Mesothelial cell of epicardium (in vitro differentiated cells): ENCODE measurements at regions not wholly inside any gene's neighbourhood (a gene's known extent, or its start where the extent isn't known, plus 50 kb on each side); places are given as distances from the start of the nearest gene placed in this dataset.
A peak's percentile ranks its signal among the peaks of the same experiment; 100 is the strongest.

Experiments
- DNase-seq, 2 experiments: peaks; one replicate each; pipeline ENCODE4 v3.0.0; 2021; ENCODE audit warnings: low spot score in 2 of 2; ENCODE audit not compliant: unreplicated experiment in 2 of 2
- H3K27ac Mint-ChIP-seq: 2 replicates; pipeline ENCODE4 v1.8.0; 2021; ENCODE audit warnings: mixed read lengths
- H3K27me3 Mint-ChIP-seq: 2 replicates; pipeline ENCODE4 v1.8.0; 2021; ENCODE audit warnings: low read depth, mixed read lengths
- H3K36me3 Mint-ChIP-seq: 2 replicates; pipeline ENCODE4 v1.8.0; 2021; ENCODE audit warnings: mixed read lengths
- H3K4me1 Mint-ChIP-seq: 2 replicates; pipeline ENCODE4 v1.8.0; 2021; ENCODE audit warnings: mixed read lengths
- H3K4me3 Mint-ChIP-seq: 2 replicates; pipeline ENCODE4 v1.8.0; 2021; ENCODE audit warnings: mild to moderate bottlenecking, moderate library complexity, mixed read lengths
- H3K9me3 Mint-ChIP-seq: 2 replicates; pipeline ENCODE4 v1.8.0; 2021; ENCODE audit warnings: mixed read lengths
- CTCF ChIP-seq: fragments of 200-600 bp; sonication (generic); IDR thresholded peaks from one replicate; pipeline ENCODE4 v1.5.0; 2021; ENCODE audit warnings: antibody characterized with exemption; ENCODE audit not compliant: unreplicated experiment

GRCh38 chr15:47362118-47362905 lies 355.0 kb upstream of the SEMA6D start:
- Mint-ChIP-seq H3K4me1 (peaks cover 42% of the 10 kb centered on the region), H3K9me3 (no peaks in the 10 kb centered on the region), H3K27ac (no peak overlapping the region), H3K27me3 (no peaks in the 10 kb centered on the region), H3K36me3 (no peaks in the 10 kb centered on the region), H3K4me3 (no peak overlapping the region)
- no peak for DNase-seq
- no peak for TF ChIP-seq CTCF

- H3K27ac Mint-ChIP-seq = no peak overlapping the region
- no peaks in the 10 kb centered on the region for H3K9me3 Mint-ChIP-seq
- TF ChIP-seq CTCF = no peak
- no peak overlapping the region for H3K4me3 Mint-ChIP-seq
- no peaks in the 10 kb centered on the region for H3K27me3 Mint-ChIP-seq
- DNase-seq = no peak
- no peaks in the 10 kb centered on the region for H3K36me3 Mint-ChIP-seq
- peaks cover 48% of the 10 kb centered on the region for H3K4me1 Mint-ChIP-seq
These were observed 353.7 kb upstream of the SEMA6D start for GRCh38 chr15:47363653-47364052.

GRCh38 chr15:47364230-47365141 lies 352.8 kb upstream of the SEMA6D start:
- Mint-ChIP-seq H3K4me3 (no peak overlapping the region), H3K36me3 (no peaks in the 10 kb centered on the region), H3K27me3 (no peaks in the 10 kb centered on the region), H3K27ac (peak overlapping the region; percentile 13), H3K9me3 (no peaks in the 10 kb centered on the region), H3K4me1 (peaks cover 45% of the 10 kb centered on the region)
- no peak for DNase-seq
- no peak for TF ChIP-seq CTCF

GRCh38 chr15:47366884-47367283 lies 350.4 kb upstream of the SEMA6D start:
- H3K9me3 Mint-ChIP-seq = no peaks in the 10 kb centered on the region
- DNase-seq = no peak
- H3K4me3 Mint-ChIP-seq = no peak overlapping the region
- no peaks in the 10 kb centered on the region for H3K27me3 Mint-ChIP-seq
- H3K36me3 Mint-ChIP-seq = no peaks in the 10 kb centered on the region
- TF ChIP-seq CTCF = no peak
- H3K27ac Mint-ChIP-seq = no peak overlapping the region
- H3K4me1 Mint-ChIP-seq = peaks cover 32% of the 10 kb centered on the region

- Mint-ChIP-seq H3K27me3 (no peaks in the 10 kb centered on the region), H3K36me3 (no peaks in the 10 kb centered on the region), H3K27ac (no peak overlapping the region), H3K4me1 (peaks cover 32% of the 10 kb centered on the region), H3K4me3 (no peak overlapping the region), H3K9me3 (no peaks in the 10 kb centered on the region)
- DNase-seq = no peak
- no peak for TF ChIP-seq CTCF
These were observed 349.4 kb upstream of the SEMA6D start for GRCh38 chr15:47367726-47368390.
